ENCODE measurements at regions not wholly inside any gene's neighbourhood (a gene's known extent, or its start where the extent isn't known, plus 50 kb on each side); places are given as distances from the start of the nearest gene placed in this dataset.

- intact Hi-C loops (cut with micrococcal nuclease): no loop called here
- ChIA-PET POLR2A (interaction anchor here (0.6 to 1.0 kb wide), 2 partner anchors 41 to 119 kb away, joined by 3 read pairs; no protein-coding TSS in a partner anchor), CTCF (ENCODE audit: low intra/inter-chr PET ratio) (no interaction called here)
- Histone ChIP-seq H3K9ac (ENCODE audit: insufficient read depth in 1 of 2, low read depth in 2 of 2, low read length in 2 of 2) (no peak overlapping the region), H3K4me3 (no peak overlapping the region), H2AFZ (ENCODE audit: low read depth, low read length) (no peak overlapping the region), H3K27me3 (ENCODE audit: control insufficient read depth in 2 of 2, insufficient read depth in 2 of 2, low read length in 2 of 2) (peaks cover 34 to 70% of the 10 kb centered on the region in 2 experiments), H3K79me2 (ENCODE audit: control insufficient read depth, insufficient read depth, low read length) (no peaks in the 10 kb centered on the region), H3K27ac (ENCODE audit: extremely low read depth, low read depth, low read length) (no peak overlapping the region), H4K20me1 (replicated peaks; ENCODE audit: control insufficient read depth, insufficient read depth, low read length) (no peaks in the 10 kb centered on the region), H3K4me2 (ENCODE audit: insufficient read depth, low read length) (no peak overlapping the region), H3K9me3 (replicated peaks; ENCODE audit: control insufficient read depth, insufficient read depth, low read depth, low read length) (no peaks in the 10 kb centered on the region), H3K9me1 (ENCODE audit: control insufficient read depth, insufficient read depth, low read length) (no peaks in the 10 kb centered on the region), H3K4me1 (replicated peaks in 1 of 2; ENCODE audit: control insufficient read depth in 2 of 2, insufficient read depth in 2 of 2, low read length in 2 of 2) (peaks cover 0 to 6% of the 10 kb centered on the region in 2 experiments; a peak in 1 of 5 replicates), H3K36me3 (ENCODE audit: control insufficient read depth, insufficient read depth, low read length) (no peaks in the 10 kb centered on the region)
- WGBS (ENCODE audit: insufficient coverage, low coverage, missing lambda C conversion rate): 12% methylated on average over 3 of the region's 4 CpGs
- DNase-seq (ENCODE audit: extremely low read depth in 1 of 4, low spot score in 3 of 4): no peak
- ATAC-seq: no peak
- in situ Hi-C loops (cut with MboI): no loop called here
- no TSS peak for BruUV-seq (replicated peaks)
- no peak for FAIRE-seq
- TF ChIP-seq GABPB1 (CRISPR knock-in tag; IDR thresholded peaks at IDR 0.05): no peak
- no peak for TF ChIP-seq SP1 (CRISPR knock-in tag; IDR thresholded peaks at IDR 0.05)
- TF ChIP-seq ZBTB17 (CRISPR knock-in tag; IDR thresholded peaks at IDR 0.05): no peak
- no peak for TF ChIP-seq MNT (conservative IDR thresholded peaks at IDR 0.05)
- TF ChIP-seq CXXC5 (CRISPR knock-in tag; IDR thresholded peaks at IDR 0.05): no peak
- TF ChIP-seq FIP1L1 (IDR thresholded peaks at IDR 0.05; ENCODE audit: low read depth, low read length, poor library complexity, severe bottlenecking): no peak
- TF ChIP-seq, protein P1, sequence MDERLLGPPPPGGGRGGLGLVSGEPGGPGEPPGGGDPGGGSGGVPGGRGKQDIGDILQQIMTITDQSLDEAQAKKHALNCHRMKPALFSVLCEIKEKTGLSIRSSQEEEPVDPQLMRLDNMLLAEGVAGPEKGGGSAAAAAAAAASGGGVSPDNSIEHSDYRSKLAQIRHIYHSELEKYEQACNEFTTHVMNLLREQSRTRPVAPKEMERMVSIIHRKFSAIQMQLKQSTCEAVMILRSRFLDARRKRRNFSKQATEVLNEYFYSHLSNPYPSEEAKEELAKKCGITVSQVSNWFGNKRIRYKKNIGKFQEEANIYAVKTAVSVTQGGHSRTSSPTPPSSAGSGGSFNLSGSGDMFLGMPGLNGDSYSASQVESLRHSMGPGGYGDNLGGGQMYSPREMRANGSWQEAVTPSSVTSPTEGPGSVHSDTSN (CRISPR knock-in tag; IDR thresholded peaks at IDR 0.05; ENCODE audit: low read depth): no peak
- TF ChIP-seq, protein P1 (tag; conservative IDR thresholded peaks at IDR 0.05; ENCODE audit: low read depth): no peak
- TF ChIP-seq ATF7 (IDR thresholded peaks at IDR 0.05): no peak
- no peak for TF ChIP-seq MECOM (CRISPR knock-in tag; IDR thresholded peaks at IDR 0.05)
- no peak for TF ChIP-seq ZNF699 (CRISPR knock-in tag; IDR thresholded peaks at IDR 0.05; ENCODE audit: insufficient replicate concordance)
- no peak for TF ChIP-seq FOXK1 (CRISPR knock-in tag; IDR thresholded peaks at IDR 0.05; ENCODE audit: borderline replicate concordance)
- TF ChIP-seq MTA3 (IDR thresholded peaks at IDR 0.05; ENCODE audit: borderline replicate concordance): no peak
- no peak for TF ChIP-seq ZFPM2 (CRISPR knock-in tag; IDR thresholded peaks at IDR 0.05)
- TF ChIP-seq, protein P2, sequence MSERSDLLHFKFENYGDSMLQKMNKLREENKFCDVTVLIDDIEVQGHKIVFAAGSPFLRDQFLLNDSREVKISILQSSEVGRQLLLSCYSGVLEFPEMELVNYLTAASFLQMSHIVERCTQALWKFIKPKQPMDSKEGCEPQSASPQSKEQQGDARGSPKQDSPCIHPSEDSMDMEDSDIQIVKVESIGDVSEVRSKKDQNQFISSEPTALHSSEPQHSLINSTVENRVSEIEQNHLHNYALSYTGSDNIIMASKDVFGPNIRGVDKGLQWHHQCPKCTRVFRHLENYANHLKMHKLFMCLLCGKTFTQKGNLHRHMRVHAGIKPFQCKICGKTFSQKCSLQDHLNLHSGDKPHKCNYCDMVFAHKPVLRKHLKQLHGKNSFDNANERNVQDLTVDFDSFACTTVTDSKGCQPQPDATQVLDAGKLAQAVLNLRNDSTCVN (CRISPR knock-in tag; IDR thresholded peaks at IDR 0.05): no peak
- no peak for TF ChIP-seq RHOXF2B (CRISPR knock-in tag; conservative IDR thresholded peaks at IDR 0.05)
- no peak for TF ChIP-seq ZC3H11A (IDR thresholded peaks at IDR 0.05; ENCODE audit: low read depth, low read length)
- TF ChIP-seq, protein P3, sequence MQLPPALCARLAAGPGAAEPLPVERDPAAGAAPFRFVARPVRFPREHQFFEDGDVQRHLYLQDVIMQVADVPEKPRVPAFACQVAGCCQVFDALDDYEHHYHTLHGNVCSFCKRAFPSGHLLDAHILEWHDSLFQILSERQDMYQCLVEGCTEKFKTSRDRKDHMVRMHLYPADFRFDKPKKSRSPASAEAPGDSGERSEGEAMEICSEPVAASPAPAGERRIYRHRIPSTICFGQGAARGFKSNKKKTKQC (CRISPR knock-in tag; IDR thresholded peaks at IDR 0.05): no peak
- no peak for TF ChIP-seq ZNF253 (CRISPR knock-in tag; conservative IDR thresholded peaks at IDR 0.05)
Measured at GRCh38 chr2:8566155-8566670, 115.6 kb upstream of the ID2 start.

Measured in K562 (cell line).